GM12878 (cell line): ENCODE measurements at regions not wholly inside any gene's neighbourhood (a gene's known extent, or its start where the extent isn't known, plus 50 kb on each side); places are given as distances from the start of the nearest gene placed in this dataset.

Source experiments
- ATAC-seq: fragments of 200-7000 bp; cut with Tn5 transposase; 3 replicates; pipeline ENCODE4 v1.9.1; 2020; ENCODE audit warnings: mild to moderate bottlenecking, moderate library complexity
- BruUV-seq: library from RNA; stranded (reverse); fragments of 400-500 nt; replicated peaks from 2 replicates; lab custom pipeline; 2021; lab: Mats Ljungman, UMichigan
- CTCF ChIA-PET: fragments of 300-600 bp; sonication (Branson Sonifier 250); formaldehyde crosslinking; extraction: SDS; loops from one replicate; lab custom pipeline; 2021; ENCODE audit warnings: inconsistent platforms; lab: Yijun Ruan, JAX
- POLR2A ChIA-PET: fragments of 350-600 bp; formaldehyde crosslinking; extraction: SDS; loops from one replicate; lab custom pipeline; 2021; ENCODE audit warnings: inconsistent platforms; lab: Charles Lee
- RAD21 ChIA-PET: fragments of 300-600 bp; sonication (Branson Sonifier 250); formaldehyde crosslinking; loops from one replicate; lab custom pipeline; 2023; ENCODE audit warnings: antibody characterized with exemption; ENCODE audit not compliant: unreplicated experiment; lab: Charles Lee
- SMC1A ChIA-PET: fragments of 300-600 bp; sonication (Branson Sonifier 250); formaldehyde crosslinking; loops from one replicate; lab custom pipeline; 2023; ENCODE audit not compliant: unreplicated experiment, uncharacterized antibody; lab: Charles Lee
- DNase-seq: peaks from one replicate; pipeline ENCODE4 v3.0.0-alpha.2; 2011; ENCODE audit warnings: low read depth, low spot score
- FAIRE-seq: peaks from 3 replicates; lab custom pipeline; 2011; peaks lifted over from hg19 to GRCh38; lab: Jason Lieb, UNC
- H2AFZ ChIP-seq: 2 replicates; pipeline ENCODE4 v1.6.0; 2011; ENCODE audit warnings: low read depth, low read length, control low read depth; ENCODE audit not compliant: control insufficient read depth
- H3K27ac ChIP-seq: 2 replicates; pipeline ENCODE4 v1.5.1; 2011; ENCODE audit warnings: control low read depth; ENCODE audit not compliant: control insufficient read depth, insufficient read depth
- H3K27me3 ChIP-seq, 2 experiments: replicated peaks in 1 of 2; 2 replicates each; pipeline versions ENCODE4 v1.6.0 to v1.6.1; 2011; ENCODE audit warnings: low read length in 1 of 2; ENCODE audit not compliant: control insufficient read depth in 2 of 2, insufficient read depth in 2 of 2
- H3K36me3 ChIP-seq, 2 experiments: 2 replicates each; pipeline ENCODE4 v1.5.1; 2011; ENCODE audit warnings: low read length in 1 of 2; ENCODE audit not compliant: control insufficient read depth in 2 of 2, insufficient read depth in 2 of 2
- H3K4me1 ChIP-seq: 2 replicates; pipeline ENCODE4 v1.6.1; 2011; ENCODE audit warnings: mild to moderate bottlenecking, low read length, moderate library complexity, mixed read lengths; ENCODE audit not compliant: control insufficient read depth, insufficient read depth
- H3K4me2 ChIP-seq: 2 replicates; pipeline ENCODE4 v1.6.0; 2011; ENCODE audit warnings: control low read depth; ENCODE audit not compliant: control insufficient read depth, insufficient read depth
- H3K4me3 ChIP-seq: fragments of 200-600 bp; sonication (generic); 2 replicates; pipeline ENCODE4 v1.5.1; 2016
- H3K79me2 ChIP-seq: 2 replicates; pipeline ENCODE4 v1.6.0; 2011; ENCODE audit warnings: low read length; ENCODE audit not compliant: control insufficient read depth, insufficient read depth
- H3K9ac ChIP-seq: 2 replicates; pipeline ENCODE4 v1.8.0; 2011; ENCODE audit warnings: low read length, control low read depth, mixed read lengths; ENCODE audit not compliant: control insufficient read depth, insufficient read depth
- H3K9me3 ChIP-seq: replicated peaks from 3 replicates; pipeline ENCODE4 v1.5.1; 2011; ENCODE audit warnings: mild to moderate bottlenecking, low read length; ENCODE audit not compliant: control insufficient read depth, insufficient read depth
- H4K20me1 ChIP-seq: 2 replicates; pipeline ENCODE4 v1.6.0; 2011; ENCODE audit not compliant: control insufficient read depth, insufficient read depth
- BRCA1 ChIP-seq: IDR thresholded peaks from 2 replicates; pipeline ENCODE4 v1.6.1; 2011; ENCODE audit warnings: low read depth, low read length, improper control_type of control experiment
- E2F4 ChIP-seq: IDR thresholded peaks from 2 replicates; pipeline ENCODE4 v1.6.1; 2012; ENCODE audit warnings: low read depth, low read length, improper control_type of control experiment
- MEF2A ChIP-seq: IDR thresholded peaks from 2 replicates; pipeline ENCODE4 v1.6.1; 2011; ENCODE audit warnings: low read depth, mild to moderate bottlenecking, low read length, moderate library complexity; ENCODE audit not compliant: insufficient read depth
- MYB ChIP-seq: fragments of 150-350 bp; IDR thresholded peaks from 2 replicates; pipeline ENCODE4 v1.6.1; 2014; ENCODE audit warnings: mild to moderate bottlenecking, low read depth, low read length, borderline replicate concordance
- PAX5 ChIP-seq: IDR thresholded peaks from 2 replicates; pipeline ENCODE4 v1.6.1; 2011; ENCODE audit warnings: low read depth, low read length, borderline replicate concordance
- RUNX3 ChIP-seq: IDR thresholded peaks from 2 replicates; pipeline ENCODE4 v1.6.1; 2012; ENCODE audit warnings: low read length, inconsistent platforms
- SREBF1 ChIP-seq: IDR thresholded peaks from 2 replicates; pipeline ENCODE4 v1.6.1; 2012; ENCODE audit warnings: mild to moderate bottlenecking, low read length
- STAT1 ChIP-seq: fragments of 450-650 bp; conservative IDR thresholded peaks from 2 replicates; pipeline ENCODE4 v1.6.1; 2014; ENCODE audit warnings: antibody characterized with exemption, mild to moderate bottlenecking
- USF2 ChIP-seq: IDR thresholded peaks from 2 replicates; pipeline ENCODE4 v1.6.1; 2011; ENCODE audit warnings: low read depth, low read length, improper control_type of control experiment, borderline replicate concordance
- WGBS: methylation state at CpG from one replicate; pipeline ENCODE4 v1.1.6; 2016; ENCODE audit warnings: low lambda C conversion rate; ENCODE audit not compliant: insufficient replicate concordance, insufficient coverage; ENCODE audit errors: missing lambda C conversion rate; 5-methylcytosine and 5-hydroxymethylcytosine counted together
- in situ Hi-C: fragments of 300-500 bp; cut with MboI; formaldehyde crosslinking; loops from 9 replicates; pipeline ENCODE4 v1.14.3; 2018; ENCODE audit warnings: mixed read lengths
- intact Hi-C: fragments of 100-400 bp; cut with micrococcal nuclease; formaldehyde crosslinking; loops from one replicate; pipeline ENCODE4 v1.14.2; 2022; ENCODE audit not compliant: unreplicated experiment
- TF ChIP-seq, protein P1 (sequence below): fragments of 450-650 bp; IDR thresholded peaks from 2 replicates; pipeline ENCODE4 v1.6.1; 2014; ENCODE audit warnings: mild to moderate bottlenecking

DNA sequence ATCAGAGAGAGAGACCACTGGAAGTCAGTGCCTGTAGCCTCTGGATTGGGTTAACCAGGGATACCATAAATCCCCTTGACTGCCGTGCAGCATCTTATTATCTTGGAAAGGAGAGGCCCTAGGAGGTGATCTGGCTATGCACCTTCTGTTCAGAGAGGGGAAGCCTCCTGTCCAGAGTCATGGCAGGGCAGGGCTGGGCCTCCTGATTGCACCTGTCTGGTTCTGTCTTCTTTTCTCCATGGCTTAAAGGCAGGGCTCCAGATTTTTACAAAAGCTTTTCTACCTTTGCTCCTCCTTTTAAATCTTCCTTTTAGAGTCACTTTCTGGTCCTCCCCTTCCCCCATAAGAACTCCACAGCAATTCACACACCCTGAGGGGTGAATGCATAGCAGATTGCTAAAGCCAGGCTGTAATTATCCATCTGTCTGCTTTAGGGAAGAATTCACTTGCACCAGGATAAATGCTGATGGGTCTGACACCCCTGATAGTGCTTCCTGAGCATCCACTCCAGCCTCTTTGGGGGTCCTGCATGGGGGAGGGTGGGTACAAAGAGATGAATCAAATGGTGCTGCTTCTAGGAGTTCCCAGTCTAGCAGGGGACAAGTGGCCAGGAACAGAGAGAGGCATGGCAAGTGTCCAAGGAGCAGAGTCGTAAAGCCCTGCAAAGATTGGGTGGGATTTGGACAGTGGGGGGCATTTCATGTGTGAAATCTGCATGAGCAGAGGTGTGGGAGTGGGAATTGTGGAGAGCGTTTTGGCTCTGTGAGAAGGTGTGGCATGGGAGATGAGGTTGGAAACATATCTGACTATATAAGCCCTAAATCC, 141.3 kb upstream of the ALDH1B1 start:
- ATAC-seq (no peak), FAIRE-seq (no peak), DNase-seq (no peak)
- ChIA-PET POLR2A (no interaction called here), SMC1A (no interaction called here), CTCF (no interaction called here), RAD21 (interaction anchor here (0.7 kb wide), 1 partner anchor 163 kb away, joined by 3 read pairs; no protein-coding TSS in a partner anchor)
- TF ChIP-seq, protein P1, sequence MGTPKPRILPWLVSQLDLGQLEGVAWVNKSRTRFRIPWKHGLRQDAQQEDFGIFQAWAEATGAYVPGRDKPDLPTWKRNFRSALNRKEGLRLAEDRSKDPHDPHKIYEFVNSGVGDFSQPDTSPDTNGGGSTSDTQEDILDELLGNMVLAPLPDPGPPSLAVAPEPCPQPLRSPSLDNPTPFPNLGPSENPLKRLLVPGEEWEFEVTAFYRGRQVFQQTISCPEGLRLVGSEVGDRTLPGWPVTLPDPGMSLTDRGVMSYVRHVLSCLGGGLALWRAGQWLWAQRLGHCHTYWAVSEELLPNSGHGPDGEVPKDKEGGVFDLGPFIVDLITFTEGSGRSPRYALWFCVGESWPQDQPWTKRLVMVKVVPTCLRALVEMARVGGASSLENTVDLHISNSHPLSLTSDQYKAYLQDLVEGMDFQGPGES, result no peak
- TF ChIP-seq STAT1 (no peak), SREBF1 (no peak), USF2 (no peak), BRCA1 (no peak), MEF2A (no peak), E2F4 (no peak), RUNX3 (no peak), PAX5 (no peak), MYB (no peak)
- no peak overlapping the region for H2AFZ ChIP-seq
- H3K9ac ChIP-seq, result no peak overlapping the region
- BruUV-seq, result no TSS peak
- H4K20me1 ChIP-seq, result no peaks in the 10 kb centered on the region
- no peaks in the 10 kb centered on the region for H3K9me3 ChIP-seq
- H3K27me3 ChIP-seq, result no peaks in the 10 kb centered on the region
- intact Hi-C loops (no loop called here), in situ Hi-C loops (no loop called here)
- no peak overlapping the region for H3K4me2 ChIP-seq
- no peaks in the 10 kb centered on the region for H3K36me3 ChIP-seq
- H3K4me1 ChIP-seq, result no peaks in the 10 kb centered on the region
- H3K79me2 ChIP-seq, result no peaks in the 10 kb centered on the region
- H3K27ac ChIP-seq, result no peak overlapping the region
- H3K4me3 ChIP-seq, result no peak overlapping the region
- WGBS, result 16% methylated on average over 3 of the region's 3 CpGs
